Activated CD4-positive, alpha-beta T cell treated with anti-CD3 and anti-CD28 coated beads, Interleukin-2, amount 10 ng/mL, durations not matched to agents 7 days and 5 days (primary cell): ENCODE measurements at regions not wholly inside any gene's neighbourhood (a gene's known extent, or its start where the extent isn't known, plus 50 kb on each side); places are given as distances from the start of the nearest gene placed in this dataset.
A peak's percentile ranks its signal among the peaks of the same experiment; 100 is the strongest.

ENCODE experiments used
- CTCF ChIA-PET: fragments of 350-600 bp; sonication (Branson Sonifier 250); formaldehyde crosslinking; loops from one replicate; lab custom pipeline; 2021; ENCODE audit warnings: antibody characterized with exemption; lab: Charles Lee
- POLR2A ChIA-PET: fragments of 350-600 bp; sonication (Branson Sonifier 250); formaldehyde crosslinking; loops from one replicate; lab custom pipeline; 2021; ENCODE audit warnings: antibody characterized with exemption; lab: Charles Lee
- DNase-seq: peaks from one replicate; pipeline ENCODE4 v3.0.0-alpha.2; 2020
- H3K27ac Mint-ChIP-seq: one replicate; pipeline ENCODE4 v1.8.0; 2021; ENCODE audit warnings: mild to moderate bottlenecking, moderate library complexity, mixed read lengths
- H3K27me3 Mint-ChIP-seq: one replicate; pipeline ENCODE4 v1.8.0; 2021; ENCODE audit warnings: mixed read lengths
- H3K36me3 Mint-ChIP-seq: one replicate; pipeline ENCODE4 v1.8.0; 2021; ENCODE audit warnings: low read depth, mixed read lengths
- H3K4me1 Mint-ChIP-seq: one replicate; pipeline ENCODE4 v1.8.0; 2021; ENCODE audit warnings: mixed read lengths
- H3K4me3 Mint-ChIP-seq: one replicate; pipeline ENCODE4 v1.8.0; 2021; ENCODE audit warnings: mild to moderate bottlenecking, moderate library complexity, mixed read lengths
- H3K9me3 Mint-ChIP-seq: one replicate; pipeline ENCODE4 v1.8.0; 2021; ENCODE audit warnings: mixed read lengths

DNA sequence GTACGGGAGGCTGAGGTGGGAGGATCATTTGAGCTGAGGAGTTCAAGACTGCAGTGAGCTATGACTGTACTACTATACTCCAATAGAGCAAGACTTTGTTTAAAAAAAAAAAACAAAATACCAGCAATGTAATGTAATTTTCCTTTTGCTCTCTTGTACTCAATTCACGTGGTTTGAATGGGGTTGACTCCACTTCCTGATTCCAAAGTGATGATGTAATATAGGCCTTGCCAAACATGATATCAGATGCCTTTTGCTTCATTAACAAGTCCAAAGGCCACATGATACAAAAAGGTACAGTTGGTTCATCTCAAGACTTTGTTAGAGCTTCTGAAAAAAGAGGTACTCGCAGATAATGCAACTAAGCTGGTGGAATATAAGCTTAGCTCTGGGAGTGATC lies 321.8 kb downstream of the ZEB2 start:
- CTCF ChIA-PET: interaction anchor here (0.9 to 2.0 kb wide), 3 partner anchors 13 to 122 kb away, joined by 3 to 13 read pairs (median 4); no protein-coding TSS in a partner anchor
- peaks cover 14% of the 10 kb centered on the region for H3K4me1 Mint-ChIP-seq
- no peak overlapping the region for H3K27ac Mint-ChIP-seq
- no peaks in the 10 kb centered on the region for H3K27me3 Mint-ChIP-seq
- DNase-seq: no peak
- no peak overlapping the region for H3K4me3 Mint-ChIP-seq
- H3K36me3 Mint-ChIP-seq: peaks cover 11% of the 10 kb centered on the region
- H3K9me3 Mint-ChIP-seq: peaks cover 4% of the 10 kb centered on the region
- POLR2A ChIA-PET: no interaction called here

GRCh38 chr2:144194326-144195071 lies 325.4 kb downstream of the ZEB2 start:
- Mint-ChIP-seq H3K4me3 (no peak overlapping the region), H3K4me1 (peaks cover 9% of the 10 kb centered on the region), H3K27ac (no peak overlapping the region), H3K9me3 (peaks cover 2% of the 10 kb centered on the region), H3K27me3 (no peaks in the 10 kb centered on the region), H3K36me3 (peaks cover 6% of the 10 kb centered on the region)
- DNase-seq: no peak
- POLR2A ChIA-PET: interaction anchor here (0.7 kb wide), 1 partner anchor 302 kb away, joined by 3 read pairs; no protein-coding TSS in a partner anchor
- CTCF ChIA-PET: interaction anchor here (0.6 to 1.7 kb wide), 2 partner anchors 9 to 127 kb away, joined by 3 to 7 read pairs; no protein-coding TSS in a partner anchor

- ChIA-PET CTCF (interaction anchor here (0.7 kb wide), 1 partner anchor 9 kb away, joined by 3 read pairs; no protein-coding TSS in a partner anchor), POLR2A (no interaction called here)
- H3K4me1 Mint-ChIP-seq: peaks cover 4% of the 10 kb centered on the region
- H3K9me3 Mint-ChIP-seq: no peaks in the 10 kb centered on the region
- peaks cover 2% of the 10 kb centered on the region for H3K36me3 Mint-ChIP-seq
- no peaks in the 10 kb centered on the region for H3K27me3 Mint-ChIP-seq
- no peak overlapping the region for H3K4me3 Mint-ChIP-seq
- DNase-seq: no peak
- H3K27ac Mint-ChIP-seq: no peak overlapping the region
These were observed 328.9 kb downstream of the ZEB2 start for GRCh38 chr2:144190908-144191605.

DNA sequence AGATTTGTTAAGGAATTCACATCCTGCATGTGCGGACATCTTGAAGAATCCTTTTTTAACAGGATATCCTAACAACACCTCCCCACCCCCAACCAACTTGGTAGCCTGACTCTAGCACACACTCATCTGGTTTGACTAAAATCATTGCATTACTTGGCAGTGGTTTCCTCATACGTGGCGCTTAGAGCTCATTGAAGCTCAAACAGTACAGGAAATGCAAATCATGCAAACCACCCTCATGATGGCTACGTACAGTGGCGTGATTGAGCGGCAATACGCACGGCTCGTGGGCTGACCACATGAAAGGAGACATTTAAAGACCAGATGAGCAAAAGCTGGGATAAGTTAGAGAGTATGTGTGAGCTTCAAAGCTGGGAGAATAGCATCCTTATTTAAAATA lies 336.2 kb downstream of the ZEB2 start:
- Mint-ChIP-seq H3K9me3 (no peaks in the 10 kb centered on the region), H3K36me3 (peaks cover 8% of the 10 kb centered on the region), H3K4me3 (peak overlapping the region; percentile 45), H3K4me1 (peaks cover 24% of the 10 kb centered on the region), H3K27me3 (no peaks in the 10 kb centered on the region), H3K27ac (peak overlapping the region; percentile 81)
- ChIA-PET POLR2A (no interaction called here), CTCF (interaction anchor here (0.9 to 3.3 kb wide), 4 partner anchors 11 to 28 kb away, joined by 3 to 13 read pairs (median 4); no protein-coding TSS in a partner anchor)
- peak; percentile 79 for DNase-seq

DNA sequence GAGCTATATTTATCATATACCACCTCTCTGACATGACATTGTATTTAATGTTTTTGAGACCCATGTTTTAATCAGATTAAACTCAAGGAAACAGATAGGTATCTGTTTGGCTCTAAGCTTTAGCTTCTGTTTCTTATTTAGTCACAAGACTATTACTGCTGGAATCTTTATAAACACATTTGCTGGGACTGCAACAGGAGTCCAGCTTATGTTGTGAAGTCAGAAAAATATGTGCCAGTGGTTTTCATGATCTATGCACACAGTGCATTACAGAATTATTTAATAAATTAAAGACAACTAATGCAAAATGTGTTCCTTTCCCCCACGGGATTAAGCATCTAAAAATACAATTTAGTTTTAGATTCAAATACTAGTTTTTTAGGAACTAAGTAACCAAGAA lies 338.9 kb downstream of the ZEB2 start:
- ChIA-PET POLR2A (no interaction called here), CTCF (interaction anchor here (1.0 to 1.8 kb wide), 2 partner anchors 20 to 54 kb away, joined by 3 to 4 read pairs; no protein-coding TSS in a partner anchor)
- H3K4me3 Mint-ChIP-seq: no peak overlapping the region
- H3K9me3 Mint-ChIP-seq: peaks cover 3% of the 10 kb centered on the region
- H3K27ac Mint-ChIP-seq: no peak overlapping the region
- no peak for DNase-seq
- no peaks in the 10 kb centered on the region for H3K27me3 Mint-ChIP-seq
- H3K4me1 Mint-ChIP-seq: peaks cover 22% of the 10 kb centered on the region
- H3K36me3 Mint-ChIP-seq: peaks cover 9% of the 10 kb centered on the region

DNA sequence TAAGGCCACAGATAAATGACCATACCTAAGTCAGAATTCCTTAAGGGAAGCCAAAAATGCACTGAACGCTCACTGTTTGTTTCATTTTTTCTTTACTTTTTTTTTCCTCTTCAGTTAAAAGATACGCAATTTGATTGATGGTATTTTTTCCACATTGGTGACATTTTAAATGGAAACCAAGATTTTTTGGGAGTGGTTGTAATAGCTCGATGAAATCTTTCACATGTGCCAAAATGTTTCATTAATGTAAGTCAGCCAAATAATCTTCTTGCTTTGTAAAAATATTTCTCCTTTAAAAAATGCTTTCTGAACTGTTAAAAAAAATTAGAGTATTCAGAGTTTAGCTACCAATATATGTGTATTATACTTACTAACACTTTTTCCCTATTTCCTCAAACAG lies 339.8 kb downstream of the ZEB2 start:
- ChIA-PET POLR2A (no interaction called here), CTCF (interaction anchor here (1.2 to 1.8 kb wide), 2 partner anchors 17 to 21 kb away, joined by 3 to 4 read pairs; no protein-coding TSS in a partner anchor)
- H3K4me1 Mint-ChIP-seq: peaks cover 16% of the 10 kb centered on the region
- H3K27ac Mint-ChIP-seq: no peak overlapping the region
- H3K27me3 Mint-ChIP-seq: no peaks in the 10 kb centered on the region
- H3K4me3 Mint-ChIP-seq: no peak overlapping the region
- H3K36me3 Mint-ChIP-seq: peaks cover 9% of the 10 kb centered on the region
- peaks cover 3% of the 10 kb centered on the region for H3K9me3 Mint-ChIP-seq
- no peak for DNase-seq

DNA sequence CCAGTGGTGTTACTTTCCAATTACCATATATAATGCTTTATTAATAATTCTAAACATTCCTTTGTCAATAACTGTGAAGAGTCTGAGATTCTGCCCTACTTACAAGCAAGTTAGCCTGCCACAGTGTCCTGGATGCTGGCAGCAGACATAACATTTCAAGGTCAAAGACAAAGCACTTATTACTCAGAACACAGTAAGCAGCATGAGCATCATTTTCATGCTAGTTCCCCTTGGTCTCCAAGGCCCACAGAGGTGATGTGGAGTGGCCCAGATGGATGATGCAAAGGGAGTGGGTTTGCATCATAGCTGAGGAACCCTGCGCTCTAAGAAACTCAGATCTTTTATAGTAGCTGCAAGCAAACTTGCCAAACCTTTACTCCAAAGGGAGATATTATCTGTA lies 349.7 kb downstream of the ZEB2 start:
- Mint-ChIP-seq H3K9me3 (peaks cover 7% of the 10 kb centered on the region), H3K36me3 (peaks cover 2% of the 10 kb centered on the region), H3K27me3 (no peaks in the 10 kb centered on the region), H3K27ac (no peak overlapping the region), H3K4me1 (no peaks in the 10 kb centered on the region), H3K4me3 (no peak overlapping the region)
- ChIA-PET POLR2A (no interaction called here), CTCF (no interaction called here)
- DNase-seq: no peak

GRCh38 chr2:144166743-144167142 lies 353.2 kb downstream of the ZEB2 start:
- POLR2A ChIA-PET: no interaction called here
- H3K36me3 Mint-ChIP-seq: no peaks in the 10 kb centered on the region
- no peaks in the 10 kb centered on the region for H3K4me1 Mint-ChIP-seq
- H3K9me3 Mint-ChIP-seq: no peaks in the 10 kb centered on the region
- H3K4me3 Mint-ChIP-seq: no peak overlapping the region
- no peak for DNase-seq
- CTCF ChIA-PET: no interaction called here
- H3K27ac Mint-ChIP-seq: no peak overlapping the region
- H3K27me3 Mint-ChIP-seq: no peaks in the 10 kb centered on the region

GRCh38 chr2:144165599-144166250 lies 354.2 kb downstream of the ZEB2 start:
- no peaks in the 10 kb centered on the region for H3K4me1 Mint-ChIP-seq
- H3K27me3 Mint-ChIP-seq: no peaks in the 10 kb centered on the region
- DNase-seq: no peak
- no peak overlapping the region for H3K27ac Mint-ChIP-seq
- CTCF ChIA-PET: no interaction called here
- H3K9me3 Mint-ChIP-seq: no peaks in the 10 kb centered on the region
- POLR2A ChIA-PET: no interaction called here
- H3K36me3 Mint-ChIP-seq: no peaks in the 10 kb centered on the region
- no peak overlapping the region for H3K4me3 Mint-ChIP-seq

DNA sequence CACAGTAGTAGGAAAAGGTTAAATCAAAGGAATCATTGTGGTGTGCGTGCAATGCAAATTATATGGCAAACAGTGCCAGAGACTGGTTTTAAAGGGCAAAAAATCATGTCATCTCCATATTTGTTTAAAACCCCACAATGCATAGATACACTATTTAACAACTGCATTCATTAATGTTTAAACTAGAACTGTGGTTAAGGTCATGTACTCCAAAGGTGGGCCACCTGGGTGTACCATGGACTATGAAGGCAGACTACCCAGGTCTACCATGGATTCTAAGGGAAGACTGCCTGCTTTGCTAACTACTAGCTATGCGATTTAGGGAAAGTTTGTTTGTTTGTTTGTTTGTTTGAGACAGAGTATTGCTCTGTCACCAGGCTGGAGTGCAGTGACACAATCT lies 356.3 kb downstream of the ZEB2 start:
- no peaks in the 10 kb centered on the region for H3K4me1 Mint-ChIP-seq
- ChIA-PET POLR2A (no interaction called here), CTCF (no interaction called here)
- no peaks in the 10 kb centered on the region for H3K9me3 Mint-ChIP-seq
- no peak for DNase-seq
- H3K36me3 Mint-ChIP-seq: no peaks in the 10 kb centered on the region
- H3K27ac Mint-ChIP-seq: no peak overlapping the region
- no peak overlapping the region for H3K4me3 Mint-ChIP-seq
- H3K27me3 Mint-ChIP-seq: no peaks in the 10 kb centered on the region

- Mint-ChIP-seq H3K9me3 (no peaks in the 10 kb centered on the region), H3K27ac (no peak overlapping the region), H3K36me3 (no peaks in the 10 kb centered on the region), H3K4me3 (no peak overlapping the region), H3K4me1 (no peaks in the 10 kb centered on the region), H3K27me3 (no peaks in the 10 kb centered on the region)
- DNase-seq: peak; percentile 39
- CTCF ChIA-PET: interaction anchor here (1.1 to 1.3 kb wide), 3 partner anchors 8 to 165 kb away, joined by 3 to 4 read pairs (median 3); no protein-coding TSS in a partner anchor
- POLR2A ChIA-PET: no interaction called here
These were observed 357.3 kb downstream of the ZEB2 start for GRCh38 chr2:144162652-144163051.

DNA sequence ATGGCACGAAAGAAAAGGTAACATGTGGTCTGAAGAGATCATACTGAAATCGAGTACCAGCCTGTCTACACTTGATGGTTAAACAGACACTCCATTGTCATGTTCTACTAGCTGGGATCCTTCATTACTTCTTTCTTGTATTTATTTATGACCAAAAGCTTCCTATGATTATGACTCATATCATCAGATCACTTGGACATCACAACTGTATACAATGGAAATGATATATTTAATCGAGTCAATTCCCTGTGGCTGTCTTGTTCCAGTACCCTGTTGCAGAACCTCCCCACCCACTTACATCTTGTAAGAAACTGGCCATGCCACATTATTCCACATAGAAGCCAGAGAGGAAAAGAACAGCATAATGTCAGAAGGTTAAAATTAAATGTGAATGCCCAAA lies 358.9 kb downstream of the ZEB2 start:
- ChIA-PET POLR2A (no interaction called here), CTCF (no interaction called here)
- Mint-ChIP-seq H3K36me3 (no peaks in the 10 kb centered on the region), H3K4me3 (no peak overlapping the region), H3K27ac (no peak overlapping the region), H3K4me1 (no peaks in the 10 kb centered on the region), H3K9me3 (no peaks in the 10 kb centered on the region), H3K27me3 (no peaks in the 10 kb centered on the region)
- no peak for DNase-seq
